HCT116 (cell line): ENCODE measurements at regions not wholly inside any gene's neighbourhood (a gene's known extent, or its start where the extent isn't known, plus 50 kb on each side); places are given as distances from the start of the nearest gene placed in this dataset.

Source experiments
- ATAC-seq: fragments of 200-7000 bp; cut with Tn5 transposase; 2 replicates; pipeline ENCODE4 v1.9.1; 2020; ENCODE audit warnings: mild to moderate bottlenecking, moderate library complexity
- BruUV-seq: library from RNA; stranded (reverse); fragments of 400-500 nt; replicated peaks from 2 replicates; lab custom pipeline; 2021; lab: Mats Ljungman, UMichigan
- CTCF ChIA-PET: fragments of 300-600 bp; sonication (Branson Sonifier 250); formaldehyde crosslinking; loops from one replicate; lab custom pipeline; 2021; ENCODE audit warnings: antibody characterized with exemption; lab: Charles Lee
- POLR2A ChIA-PET: fragments of 300-600, 350-600 bp; sonication (Branson Sonifier 250); formaldehyde crosslinking; loops from one replicate; lab custom pipeline; 2021; ENCODE audit warnings: antibody characterized with exemption; lab: Charles Lee
- RAD21 ChIA-PET, 2 experiments: fragments of 300-600 bp; sonication (Branson Sonifier 250); formaldehyde crosslinking; loops; one replicate each; lab custom pipeline; 2023; ENCODE audit warnings: low total read pairs in 2 of 2; ENCODE audit not compliant: uncharacterized antibody in 2 of 2, unreplicated experiment in 2 of 2, low non-redundant PET in 1 of 2; lab: Charles Lee
- DNase-seq: peaks from one replicate; pipeline ENCODE4 v3.0.0-alpha.2; 2010; ENCODE audit warnings: low read depth, low spot score
- H2AFZ ChIP-seq: fragments of 200-600 bp; shearing (Covaris generic), sonication (generic); 2 replicates; pipeline ENCODE4 v1.6.1; 2017; ENCODE audit warnings: low read depth, mixed run types, mixed read lengths, antibody characterized with exemption, low read length; ENCODE audit not compliant: poor library complexity, severe bottlenecking
- H3K27ac ChIP-seq: 2 replicates; pipeline ENCODE4 v1.5.1; 2012; ENCODE audit warnings: low read depth, low read length
- H3K27me3 ChIP-seq: fragments of 200-600 bp; sonication (generic); 2 replicates; pipeline ENCODE4 v1.6.1; 2016; ENCODE audit warnings: mixed run types, low read length, mixed read lengths; ENCODE audit not compliant: insufficient read depth
- H3K36me3 ChIP-seq, 2 experiments: fragments of 200-500 bp in 1 of 2; fragments of 200-600 bp in 1 of 2; sonication (Bioruptor generic) in 1 of 2; sonication (generic) in 1 of 2; 2 replicates each; pipeline versions ENCODE4 v1.5.1 to v1.6.1; 2014 to 2016; ENCODE audit warnings: low read length in 2 of 2, inconsistent platforms in 1 of 2, mixed read lengths in 1 of 2, mixed run types in 1 of 2; ENCODE audit not compliant: insufficient read depth in 2 of 2, control insufficient read depth in 1 of 2
- H3K4me1 ChIP-seq, 2 experiments: fragments of 200-600 bp in 1 of 2; sonication (generic) in 1 of 2; 2 replicates each; pipeline versions ENCODE4 v1.5.1 to v1.6.1; 2012 to 2017; ENCODE audit warnings: low read length in 2 of 2, inconsistent platforms in 1 of 2, mild to moderate bottlenecking in 1 of 2, mixed read lengths in 1 of 2, mixed run types in 1 of 2, moderate library complexity in 1 of 2; ENCODE audit not compliant: insufficient read depth in 2 of 2, control insufficient read depth in 1 of 2
- H3K4me2 ChIP-seq: fragments of 200-600 bp; sonication (generic); 2 replicates; pipeline ENCODE4 v1.6.1; 2017; ENCODE audit warnings: mixed run types, low read length, mixed read lengths
- H3K4me3 ChIP-seq, 2 experiments: fragments of 200-600 bp in 1 of 2; sonication (generic) in 1 of 2; replicated peaks in 1 of 2; 2 replicates each; pipeline ENCODE4 v1.5.1; 2011 to 2016; ENCODE audit warnings: low read length in 2 of 2, control low read depth in 1 of 2, low read depth in 1 of 2, mild to moderate bottlenecking in 1 of 2, mixed read lengths in 1 of 2, mixed run types in 1 of 2
- H3K79me2 ChIP-seq: fragments of 200-600 bp; sonication (generic); 2 replicates; pipeline ENCODE4 v1.6.1; 2017; ENCODE audit warnings: mild to moderate bottlenecking, mixed run types, low read length, moderate library complexity, mixed read lengths; ENCODE audit not compliant: insufficient read depth
- H3K9ac ChIP-seq: fragments of 200-600 bp; sonication (generic); 2 replicates; pipeline ENCODE4 v1.6.1; 2016; ENCODE audit warnings: low read length, mixed read lengths
- H3K9me2 ChIP-seq: fragments of 200-600 bp; sonication (generic), shearing (Covaris generic); 2 replicates; pipeline ENCODE4 v1.6.1; 2017; ENCODE audit warnings: mixed run types, mild to moderate bottlenecking, moderate library complexity; ENCODE audit not compliant: insufficient read depth
- H3K9me3 ChIP-seq, 2 experiments: fragments of 200-500 bp in 1 of 2; fragments of 200-600 bp in 1 of 2; sonication (Bioruptor generic) in 1 of 2; sonication (generic) in 1 of 2; 2 replicates each; pipeline ENCODE4 v1.6.1; 2014 to 2017; ENCODE audit warnings: low read length in 2 of 2, mixed read lengths in 2 of 2, inconsistent platforms in 1 of 2, low read depth in 1 of 2, mild to moderate bottlenecking in 1 of 2, mixed run types in 1 of 2, moderate library complexity in 1 of 2; ENCODE audit not compliant: control insufficient read depth in 1 of 2, insufficient read depth in 1 of 2
- H4K20me1 ChIP-seq: fragments of 200-600 bp; sonication (generic), shearing (Covaris generic); 2 replicates; pipeline ENCODE4 v1.6.1; 2017; ENCODE audit warnings: mixed run types, mild to moderate bottlenecking, moderate library complexity; ENCODE audit not compliant: insufficient read depth
- CEBPB ChIP-seq: IDR thresholded peaks from 2 replicates; pipeline ENCODE4 v1.6.1; 2012; ENCODE audit warnings: low read depth
- EGR1 ChIP-seq: IDR thresholded peaks from 2 replicates; pipeline ENCODE4 v1.6.1; 2012; ENCODE audit warnings: low read depth
- ELF1 ChIP-seq: IDR thresholded peaks from 2 replicates; pipeline ENCODE4 v1.6.1; 2012; ENCODE audit warnings: low read depth, borderline replicate concordance
- FOSL1 ChIP-seq: IDR thresholded peaks from 2 replicates; pipeline ENCODE4 v1.6.1; 2012; ENCODE audit warnings: low read depth
- MAX ChIP-seq: IDR thresholded peaks from 2 replicates; pipeline ENCODE4 v1.6.1; 2012
- POLR2AphosphoS5 ChIP-seq: IDR thresholded peaks from 2 replicates; pipeline ENCODE4 v1.6.1; 2011; ENCODE audit warnings: mild to moderate bottlenecking, low read depth, low read length, moderate library complexity
- RAD21 ChIP-seq: IDR thresholded peaks from 2 replicates; pipeline ENCODE4 v1.6.1; 2012; ENCODE audit warnings: low read depth, mild to moderate bottlenecking
- SP1 ChIP-seq: IDR thresholded peaks from 2 replicates; pipeline ENCODE4 v1.6.1; 2012; ENCODE audit warnings: low read depth
- SRF ChIP-seq: IDR thresholded peaks from 2 replicates; pipeline ENCODE4 v1.6.1; 2012; ENCODE audit warnings: low read depth
- TCF7L2 ChIP-seq: IDR thresholded peaks from 2 replicates; pipeline ENCODE4 v1.7.0; 2011; ENCODE audit warnings: borderline replicate concordance, inconsistent platforms; ENCODE audit not compliant: insufficient read depth, insufficient read length; ENCODE audit errors: extremely low read depth
- YY1 ChIP-seq: IDR thresholded peaks from 2 replicates; pipeline ENCODE4 v1.6.1; 2011; ENCODE audit warnings: low read length, low read depth, moderate library complexity, mild to moderate bottlenecking; ENCODE audit not compliant: insufficient replicate concordance; ENCODE audit errors: extremely low read depth
- ZNF274 ChIP-seq: fragments of 200-500 bp; sonication (Bioruptor generic); IDR thresholded peaks from 2 replicates; pipeline ENCODE4 v1.6.1; 2014; ENCODE audit warnings: mild to moderate bottlenecking, low read depth, low read length, inconsistent platforms
- intact Hi-C: fragments of 100-400 bp; cut with micrococcal nuclease; formaldehyde crosslinking; loops from 2 replicates; pipeline ENCODE4 v1.10.0; 2022
- TF ChIP-seq, protein P1 (sequence below): IDR thresholded peaks from 2 replicates; pipeline ENCODE4 v1.6.1; 2012

- ATAC-seq = no peak
- no TSS peak for BruUV-seq
- Histone ChIP-seq H2AFZ (no peak overlapping the region), H3K27me3 (no peaks in the 10 kb centered on the region), H3K4me1 (no peaks in the 10 kb centered on the region), H3K9ac (no peak overlapping the region), H3K27ac (no peak overlapping the region), H3K79me2 (no peaks in the 10 kb centered on the region), H3K4me2 (no peak overlapping the region)
- POLR2A ChIA-PET = interaction anchor here (1.0 kb wide), 1 partner anchor 1319 kb away, joined by 3 read pairs; no protein-coding TSS in a partner anchor
- intact Hi-C loops = no loop called here
- no peak for TF ChIP-seq SRF
- no peak for TF ChIP-seq SP1
- no peak for TF ChIP-seq FOSL1
- no peak for TF ChIP-seq YY1
- TF ChIP-seq, all 23 proteins: peak for 0
- no peaks in the 10 kb centered on the region for H3K9me2 ChIP-seq
- H3K4me3 ChIP-seq = no peak overlapping the region
- no peaks in the 10 kb centered on the region for H4K20me1 ChIP-seq
- no peaks in the 10 kb centered on the region for H3K9me3 ChIP-seq
- RAD21 ChIA-PET = no interaction called here
- no peaks in the 10 kb centered on the region for H3K36me3 ChIP-seq
- DNase-seq = no peak
- CTCF ChIA-PET = no interaction called here
Measured at GRCh38 chr3:59138966-59139365, 89.1 kb upstream of the CFAP20DC start.

DNA sequence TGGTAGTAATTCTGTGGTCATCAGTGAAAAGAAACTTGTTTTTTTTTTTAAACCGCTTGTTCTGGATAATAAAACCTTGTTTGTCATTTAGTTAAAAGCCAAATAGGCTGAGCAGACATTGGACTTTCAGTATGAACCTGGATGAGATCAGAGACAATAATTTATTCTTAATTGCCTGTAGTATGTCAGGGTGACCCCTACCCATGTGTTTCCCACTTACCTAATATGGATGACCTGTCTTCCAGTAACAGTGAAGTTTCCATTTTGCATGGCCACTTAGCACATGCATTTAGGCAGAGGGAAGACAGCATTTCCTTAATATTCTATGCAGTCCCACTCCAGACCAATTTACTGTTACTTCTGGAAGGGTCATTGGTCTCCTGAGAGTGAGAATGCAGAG lies 87.6 kb upstream of the CFAP20DC start:
- no peaks in the 10 kb centered on the region for H4K20me1 ChIP-seq
- H3K9me2 ChIP-seq = no peaks in the 10 kb centered on the region
- H2AFZ ChIP-seq = no peak overlapping the region
- ChIA-PET POLR2A (no interaction called here), CTCF (no interaction called here), RAD21 (no interaction called here)
- H3K79me2 ChIP-seq = no peaks in the 10 kb centered on the region
- DNase-seq = no peak
- no peaks in the 10 kb centered on the region for H3K27me3 ChIP-seq
- H3K36me3 ChIP-seq = no peaks in the 10 kb centered on the region
- H3K9me3 ChIP-seq = no peaks in the 10 kb centered on the region
- no peak overlapping the region for H3K4me2 ChIP-seq
- TF ChIP-seq TCF7L2 (no peak), RAD21 (no peak), CEBPB (no peak), MAX (no peak), ELF1 (no peak), POLR2AphosphoS5 (no peak), ZNF274 (no peak), YY1 (no peak), EGR1 (no peak), SRF (no peak)
- TF ChIP-seq, protein P1, sequence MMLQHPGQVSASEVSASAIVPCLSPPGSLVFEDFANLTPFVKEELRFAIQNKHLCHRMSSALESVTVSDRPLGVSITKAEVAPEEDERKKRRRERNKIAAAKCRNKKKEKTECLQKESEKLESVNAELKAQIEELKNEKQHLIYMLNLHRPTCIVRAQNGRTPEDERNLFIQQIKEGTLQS = no peak
- TF ChIP-seq, all 23 proteins: peak for 0
- H3K4me3 ChIP-seq = no peak overlapping the region
- H3K27ac ChIP-seq = no peak overlapping the region
- no peak for ATAC-seq
- H3K9ac ChIP-seq = no peak overlapping the region
- intact Hi-C loops = no loop called here
- BruUV-seq = no TSS peak
- no peaks in the 10 kb centered on the region for H3K4me1 ChIP-seq
